GM12874 (cell line): ENCODE measurements at regions not wholly inside any gene's neighbourhood (a gene's known extent, or its start where the extent isn't known, plus 50 kb on each side); places are given as distances from the start of the nearest gene placed in this dataset.

ENCODE experiments used
- CTCF ChIP-seq: IDR thresholded peaks from 2 replicates; pipeline ENCODE4 v1.5.1; 2011; ENCODE audit warnings: low read depth, mild to moderate bottlenecking, control low read depth, low read length, moderate library complexity; ENCODE audit not compliant: insufficient read depth

- no peak for TF ChIP-seq CTCF
Observed at GRCh38 chr9:20048985-20049384, 260.1 kb upstream of the SLC24A2 start.

GRCh38 chr9:20048437-20048836 lies 259.6 kb upstream of the SLC24A2 start:
- no peak for TF ChIP-seq CTCF

GRCh38 chr9:20044686-20045085 lies 255.8 kb upstream of the SLC24A2 start:
- no peak for TF ChIP-seq CTCF

- no peak for TF ChIP-seq CTCF
Observed at GRCh38 chr9:20043461-20043860, 254.6 kb upstream of the SLC24A2 start.

- no peak for TF ChIP-seq CTCF
Observed at GRCh38 chr9:20043035-20043434, 254.2 kb upstream of the SLC24A2 start.

GRCh38 chr9:20042128-20042711 lies 253.4 kb upstream of the SLC24A2 start:
- no peak for TF ChIP-seq CTCF

- TF ChIP-seq CTCF, result no peak
Observed at GRCh38 chr9:20041697-20042081, 252.9 kb upstream of the SLC24A2 start.
